COLO829 (cell line): ENCODE measurements at regions not wholly inside any gene's neighbourhood (a gene's known extent, or its start where the extent isn't known, plus 50 kb on each side); places are given as distances from the start of the nearest gene placed in this dataset.

ENCODE experiments used
- DNase-seq: peaks from one replicate; pipeline ENCODE4 v3.0.0; 2012; ENCODE audit warnings: low spot score

DNA sequence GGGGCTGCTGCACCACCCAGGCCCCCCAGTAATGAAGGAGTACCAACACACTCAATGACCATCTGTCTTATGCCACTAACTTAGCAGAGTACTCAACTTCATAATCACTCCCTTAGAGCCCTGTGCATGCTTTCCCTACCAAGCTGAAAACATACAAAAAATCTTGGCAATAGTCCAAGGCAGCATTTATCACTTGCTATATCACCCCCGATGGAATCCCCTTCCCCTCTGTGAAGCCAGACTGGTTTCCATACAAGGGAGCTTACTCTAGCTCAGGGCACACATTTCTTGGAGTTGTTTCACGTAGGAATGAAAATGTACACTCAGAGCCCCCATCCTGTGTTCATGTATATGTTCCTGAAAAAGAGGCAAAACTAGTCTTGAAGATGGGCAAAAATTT, 301.3 kb upstream of the TENM4 start:
- DNase-seq: no peak

DNA sequence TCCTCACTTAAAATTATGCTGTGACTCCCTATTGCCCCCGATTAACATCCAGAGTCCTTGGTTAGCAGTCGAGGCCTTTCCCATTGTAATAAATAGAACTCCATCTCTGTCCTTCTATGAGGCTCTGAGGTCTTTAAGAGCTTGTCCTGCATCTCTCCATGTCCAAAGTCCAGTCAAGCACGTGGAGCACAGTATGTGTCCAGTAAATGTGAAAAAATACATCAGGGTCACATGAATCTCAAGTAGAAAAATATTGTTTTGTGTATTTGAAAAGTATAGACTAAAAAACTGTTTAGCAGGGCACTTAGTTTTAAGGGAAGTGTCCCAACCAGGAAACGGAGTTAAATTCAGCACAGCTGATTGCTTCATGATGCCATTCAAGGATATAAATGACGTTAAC, 298.8 kb upstream of the TENM4 start:
- DNase-seq: no peak

DNA sequence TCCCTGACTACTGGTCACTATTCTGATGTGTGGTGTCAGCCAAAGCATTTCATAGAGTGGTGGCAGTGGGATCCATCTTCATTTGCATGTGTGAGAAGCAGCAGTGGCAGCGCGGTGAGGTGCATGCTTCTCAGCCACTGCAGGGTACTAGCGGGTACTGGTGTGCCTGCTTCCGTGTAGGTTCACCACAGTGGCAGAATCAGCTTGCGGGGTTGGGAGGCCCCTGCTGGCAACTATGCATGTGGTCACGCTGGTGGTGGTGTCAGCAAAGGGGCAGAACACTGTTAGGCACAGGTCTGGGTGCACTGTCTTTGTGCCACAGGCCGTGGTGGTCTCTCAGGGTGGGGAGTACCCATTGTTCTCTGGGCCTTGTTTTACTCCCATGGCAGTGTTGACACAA, 286.4 kb upstream of the TENM4 start:
- DNase-seq: no peak

DNA sequence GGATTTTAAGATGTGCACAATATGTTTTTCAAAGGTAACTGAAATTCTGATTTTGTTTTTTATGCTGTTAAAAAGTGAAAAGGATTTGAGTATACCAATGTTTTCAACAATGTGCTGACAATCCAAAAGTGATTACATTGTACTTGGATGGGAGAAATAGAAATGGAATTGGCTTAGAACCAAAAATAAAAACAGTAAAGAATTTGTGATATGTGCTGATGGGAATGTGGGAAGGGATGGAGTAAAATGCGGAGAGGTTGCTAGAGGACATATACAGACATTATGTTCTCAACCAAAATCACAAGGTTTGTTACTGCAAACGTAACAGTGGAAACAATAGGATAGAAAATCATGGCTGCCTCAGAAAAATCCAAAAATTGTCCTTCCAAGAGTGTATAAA, 279.3 kb upstream of the TENM4 start:
- no peak for DNase-seq

DNA sequence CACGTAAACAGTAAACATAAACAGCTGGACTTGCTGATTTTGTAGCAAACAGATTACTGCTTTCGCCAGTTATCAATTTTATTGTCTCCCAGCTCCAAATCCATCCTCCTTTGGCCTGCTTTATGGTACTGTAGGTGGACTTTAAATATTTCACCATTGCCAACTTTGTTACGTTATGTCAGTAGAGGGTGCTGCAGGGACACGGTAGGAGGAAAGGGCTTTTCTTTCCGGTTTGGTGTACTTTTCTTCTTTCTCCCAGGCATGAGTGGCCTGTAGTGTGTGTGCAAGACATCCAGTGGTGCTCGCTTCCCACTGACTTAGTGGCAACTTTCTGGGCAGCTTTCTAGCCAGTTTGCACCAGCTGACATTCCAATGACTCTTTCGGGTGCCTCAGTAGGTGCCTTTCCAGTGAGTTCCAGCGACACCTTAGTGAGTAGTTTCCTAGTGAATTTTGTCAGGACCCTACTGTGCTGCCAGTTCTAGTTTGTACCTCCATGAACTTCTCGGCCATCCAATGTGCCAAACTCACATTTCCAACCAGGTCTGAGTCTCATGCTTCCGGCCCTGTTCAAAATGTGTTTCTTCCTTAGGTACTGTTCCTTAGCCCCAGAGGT, 267.6 kb upstream of the TENM4 start:
- peak; percentile 34 for DNase-seq

DNA sequence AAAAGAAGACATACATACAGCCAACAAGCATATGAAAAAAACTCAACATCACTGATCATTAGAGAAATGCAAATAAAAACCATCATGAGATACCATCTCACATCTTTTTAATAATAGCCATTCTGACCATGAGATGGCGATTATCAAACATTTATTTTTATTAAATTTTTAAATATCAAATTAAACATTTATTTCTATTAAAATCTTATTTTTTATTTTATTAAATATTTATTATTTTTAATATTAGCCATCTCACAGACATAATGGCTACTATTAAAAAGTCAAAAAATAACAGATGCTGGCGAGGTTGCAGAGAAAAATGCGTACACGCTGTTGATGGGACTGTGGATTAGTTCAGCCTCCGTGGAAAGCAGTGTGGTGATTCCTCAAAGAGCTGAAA, 264.8 kb upstream of the TENM4 start:
- DNase-seq: no peak

DNA sequence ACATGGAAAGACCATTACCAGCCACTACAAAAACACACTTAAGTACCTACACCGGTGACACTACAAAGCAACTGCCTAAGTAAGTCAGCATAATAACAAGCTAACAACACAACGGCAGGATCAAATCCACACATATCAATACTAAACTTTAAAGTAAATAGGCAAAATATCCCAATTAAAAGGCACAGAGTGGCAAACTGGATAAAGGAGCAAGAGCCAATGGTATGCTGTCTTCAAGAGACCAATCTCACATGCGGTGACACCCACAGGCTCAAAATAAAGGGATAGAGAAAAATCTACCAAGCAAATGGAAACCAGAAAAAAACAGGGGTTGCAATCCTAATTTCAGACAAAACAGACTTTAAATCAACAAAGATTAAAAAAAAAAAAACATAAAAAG, 261.5 kb upstream of the TENM4 start:
- DNase-seq: no peak

DNA sequence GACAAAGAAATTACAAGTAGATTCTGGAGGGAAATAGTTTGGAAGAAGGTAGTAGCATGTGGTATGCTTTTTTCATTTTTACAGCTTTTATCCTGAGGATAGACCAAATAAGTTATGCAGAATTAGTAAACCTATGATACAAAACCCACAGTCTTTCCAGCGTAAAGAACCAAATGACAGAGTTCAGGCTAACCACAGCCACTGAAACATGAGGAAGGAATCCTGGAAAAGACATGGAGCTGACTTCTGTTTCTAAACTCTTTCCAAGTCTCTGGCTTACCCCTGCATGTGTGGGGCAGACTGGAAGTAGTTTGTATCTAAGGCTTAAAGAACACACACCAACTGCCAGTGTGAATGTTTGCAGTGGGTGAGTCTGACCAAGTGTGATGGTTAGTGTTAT, 258.4 kb upstream of the TENM4 start:
- no peak for DNase-seq

DNA sequence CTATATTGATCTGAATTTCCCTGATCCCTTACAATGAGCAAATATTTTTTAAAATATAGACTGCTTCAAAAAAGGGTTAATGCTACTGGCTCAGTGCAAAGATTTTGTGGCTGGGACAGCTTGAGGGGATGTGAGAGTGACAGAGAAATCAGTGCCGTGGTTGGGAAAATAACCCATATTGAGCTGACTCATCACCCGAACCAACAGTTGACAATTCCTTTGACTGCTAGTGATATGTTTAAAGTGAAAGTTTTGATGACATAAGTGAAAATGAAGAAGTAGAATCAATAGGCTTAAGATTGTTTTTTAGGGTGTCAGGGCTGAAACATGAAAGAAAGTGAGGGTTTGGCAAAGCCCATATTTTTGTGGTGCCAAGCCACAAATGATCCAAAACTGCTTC, 257.1 kb upstream of the TENM4 start:
- no peak for DNase-seq

DNA sequence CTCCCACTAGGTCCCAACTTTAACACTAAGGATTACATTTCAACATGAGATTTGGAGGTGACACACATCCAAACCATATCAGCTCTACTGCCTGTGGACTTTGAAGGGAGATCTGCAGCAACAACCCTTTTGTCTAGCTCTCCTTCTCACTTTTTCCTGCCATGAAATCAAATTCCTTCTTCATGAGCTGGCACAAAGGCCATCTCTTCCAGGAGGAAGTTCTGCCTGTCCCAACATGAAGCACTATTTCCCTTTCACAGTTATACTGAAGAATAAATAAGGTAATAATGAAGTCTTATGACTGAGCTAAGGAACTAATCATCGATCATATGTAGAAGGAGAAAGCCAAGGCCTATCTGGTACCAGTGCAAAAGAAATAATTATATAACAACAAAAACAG, 253.5 kb upstream of the TENM4 start:
- DNase-seq: no peak

DNA sequence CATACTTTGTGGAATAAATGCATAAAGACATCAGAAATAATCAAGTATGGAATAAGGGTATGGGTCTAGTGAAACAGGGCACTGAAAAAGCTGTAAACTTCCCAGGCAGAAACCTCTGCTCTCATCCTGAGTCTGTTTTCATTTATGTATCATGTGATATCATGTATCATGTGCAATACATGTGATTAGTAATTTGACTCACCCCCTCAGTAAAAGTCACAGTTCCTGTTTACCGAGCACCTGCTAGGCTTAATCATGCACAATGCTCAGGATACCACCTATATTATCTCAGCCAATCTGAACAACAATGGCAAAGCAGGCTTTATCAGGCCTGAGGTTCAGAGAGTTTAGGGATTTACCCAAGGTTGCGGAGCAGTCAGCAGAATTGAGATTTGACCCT, 250.6 kb upstream of the TENM4 start:
- no peak for DNase-seq

DNA sequence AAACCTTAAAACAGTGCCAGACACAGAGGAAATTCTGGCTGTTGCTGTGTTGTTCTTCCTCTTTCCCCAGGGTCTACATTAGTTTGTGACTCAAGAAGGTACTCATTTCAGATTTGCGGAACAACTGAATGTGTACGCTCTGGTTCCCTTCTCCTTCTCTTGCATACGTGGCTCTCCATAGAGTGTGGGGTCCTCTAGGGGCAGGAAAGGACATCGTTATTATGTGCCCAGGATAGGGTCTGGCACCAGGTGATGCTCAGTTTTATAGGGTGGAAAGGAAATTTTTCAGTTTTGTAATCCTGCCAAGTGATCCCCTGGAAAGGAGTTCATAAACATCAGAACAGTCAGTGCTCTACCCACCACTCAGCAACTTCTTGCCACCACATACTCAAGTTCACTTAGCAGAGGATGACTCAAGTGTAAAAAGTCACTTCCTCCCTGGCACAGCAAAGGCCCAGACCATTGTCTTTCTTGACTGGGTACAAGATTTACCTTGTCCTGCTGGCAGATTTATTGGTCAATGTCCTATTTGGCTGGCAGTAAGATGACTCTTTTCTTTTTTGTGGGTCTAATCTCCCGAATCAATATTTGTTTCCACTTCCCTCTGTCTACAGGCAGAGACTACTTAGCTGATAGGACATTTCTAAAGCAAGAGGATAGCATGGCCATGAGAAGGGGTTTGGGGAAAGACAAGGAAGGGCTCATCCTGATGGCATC, 246.0 kb upstream of the TENM4 start:
- no peak for DNase-seq

DNA sequence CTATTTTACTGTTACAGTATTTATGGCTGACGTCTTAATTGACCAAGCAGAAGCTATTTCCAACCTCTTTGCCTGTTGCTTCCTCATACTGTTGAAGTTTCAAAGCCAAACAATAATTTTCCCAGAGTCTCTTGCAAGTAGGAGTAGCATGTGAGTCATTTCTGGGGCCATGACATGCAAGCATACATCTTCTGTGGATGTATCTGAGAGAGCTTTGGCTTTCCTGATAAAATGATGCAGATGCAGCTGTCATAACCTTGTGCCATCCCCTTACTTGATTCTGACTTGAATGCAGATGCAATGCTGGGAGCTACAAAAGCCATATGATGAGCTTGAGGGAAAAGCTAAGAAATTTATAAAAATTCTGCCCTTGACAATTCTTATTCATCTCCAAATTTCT, 243.1 kb upstream of the TENM4 start:
- no peak for DNase-seq

DNA sequence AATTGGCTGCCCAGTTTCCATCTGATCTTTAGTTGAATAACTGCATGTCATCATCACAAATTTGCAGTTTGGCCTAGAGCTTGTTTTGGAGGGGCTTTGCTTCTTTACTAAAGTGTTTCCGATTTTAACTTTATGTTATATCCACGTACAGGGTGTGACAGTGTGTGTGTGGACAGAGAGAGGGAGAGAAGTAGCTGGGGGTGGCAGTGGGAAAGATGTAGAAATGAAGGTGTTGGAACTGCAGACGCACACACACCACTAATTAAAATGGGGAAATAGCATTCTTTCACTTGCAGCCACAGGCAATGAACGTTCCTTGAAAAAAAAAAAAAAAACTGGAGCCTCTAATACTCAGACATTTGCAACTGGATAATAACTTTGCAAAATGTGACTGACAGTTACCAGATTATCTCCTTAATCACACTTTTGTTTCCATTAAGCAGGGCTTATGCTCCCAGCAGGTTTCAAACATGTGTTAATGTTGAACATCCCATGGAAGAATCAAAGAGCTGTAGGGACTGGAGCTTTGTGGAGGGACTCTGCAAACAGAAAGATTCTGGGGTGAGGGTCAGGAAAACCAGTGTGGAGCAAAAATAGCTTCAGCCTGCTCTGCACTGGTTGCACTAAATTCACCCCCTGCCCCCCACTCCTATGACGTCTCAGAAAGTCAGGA, 238.1 kb upstream of the TENM4 start:
- no peak for DNase-seq

DNA sequence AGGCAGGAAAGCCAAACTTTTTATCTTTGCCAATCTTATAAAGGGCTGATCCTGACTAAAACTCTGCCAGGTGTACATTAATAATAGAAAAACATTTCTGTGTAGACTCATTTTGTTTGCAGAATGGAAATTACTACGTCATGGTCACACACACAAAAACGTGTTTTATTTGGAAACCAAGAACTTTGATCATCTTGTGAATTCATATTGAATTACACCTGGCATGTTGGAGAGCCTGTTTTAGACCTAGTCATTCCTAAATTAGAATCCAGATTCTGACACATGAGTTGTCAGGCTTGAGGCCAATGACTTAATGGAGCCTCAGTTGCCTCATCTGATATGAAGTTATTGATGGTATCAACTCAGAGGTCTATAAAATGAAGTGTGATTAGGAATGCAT, 235.6 kb upstream of the TENM4 start:
- DNase-seq: no peak

DNA sequence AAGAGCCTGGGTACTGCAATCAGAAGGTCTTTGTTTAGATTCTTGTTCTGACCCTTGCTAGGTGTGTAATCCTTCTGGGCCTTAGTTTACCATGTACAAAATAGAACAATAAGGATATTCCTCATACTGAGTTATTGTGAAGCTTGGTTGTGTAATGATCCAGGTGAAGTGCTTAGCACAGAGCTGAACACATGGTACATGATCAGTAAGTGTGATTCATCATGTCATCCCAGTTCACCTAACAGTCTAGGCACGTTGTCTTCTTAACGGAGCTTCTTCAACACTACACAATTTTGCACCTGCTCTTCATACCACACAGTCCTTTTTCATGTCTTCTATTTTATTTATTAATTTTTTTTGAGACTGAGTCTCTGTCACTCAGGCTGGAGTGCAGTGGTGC, 234.3 kb upstream of the TENM4 start:
- no peak for DNase-seq

DNA sequence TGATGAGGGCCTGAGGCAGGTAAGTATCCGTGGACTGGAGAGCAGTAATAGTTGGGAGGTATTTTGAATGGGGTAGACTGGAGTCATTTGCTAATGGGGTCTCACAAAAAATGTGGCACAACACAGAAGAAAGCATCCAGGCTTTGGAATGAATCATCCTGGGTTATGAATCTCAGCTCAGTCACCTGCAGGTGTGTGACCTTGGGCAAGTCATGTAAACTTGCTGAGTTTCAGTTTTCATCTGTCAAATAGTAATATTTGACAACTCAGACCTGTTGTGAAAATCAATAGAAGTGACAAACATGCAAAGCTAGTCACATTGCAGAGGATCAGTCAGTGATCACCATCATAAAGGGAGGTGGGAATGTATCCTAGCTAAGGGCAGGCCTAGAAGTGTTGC, 232.0 kb upstream of the TENM4 start:
- DNase-seq: no peak

DNA sequence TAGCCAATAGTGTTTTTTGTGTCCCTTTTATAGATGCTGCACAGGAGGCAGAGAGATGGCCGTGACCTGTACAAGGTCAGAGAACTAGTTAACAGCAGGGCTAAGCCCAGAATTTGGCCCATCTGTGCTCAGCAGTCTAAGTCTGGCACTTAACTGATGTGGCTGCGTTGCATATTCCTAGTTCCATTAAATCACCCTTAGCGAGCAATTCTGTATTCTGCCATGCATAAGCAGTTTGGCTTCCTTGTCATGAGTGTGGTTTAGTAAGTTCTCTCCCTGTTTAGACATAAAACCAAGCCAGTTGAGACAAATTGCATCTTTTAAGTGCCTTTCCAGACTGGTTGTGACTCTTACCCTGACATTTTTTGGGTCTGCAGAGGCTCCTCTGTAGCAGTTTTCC, 230.6 kb upstream of the TENM4 start:
- DNase-seq: no peak

DNA sequence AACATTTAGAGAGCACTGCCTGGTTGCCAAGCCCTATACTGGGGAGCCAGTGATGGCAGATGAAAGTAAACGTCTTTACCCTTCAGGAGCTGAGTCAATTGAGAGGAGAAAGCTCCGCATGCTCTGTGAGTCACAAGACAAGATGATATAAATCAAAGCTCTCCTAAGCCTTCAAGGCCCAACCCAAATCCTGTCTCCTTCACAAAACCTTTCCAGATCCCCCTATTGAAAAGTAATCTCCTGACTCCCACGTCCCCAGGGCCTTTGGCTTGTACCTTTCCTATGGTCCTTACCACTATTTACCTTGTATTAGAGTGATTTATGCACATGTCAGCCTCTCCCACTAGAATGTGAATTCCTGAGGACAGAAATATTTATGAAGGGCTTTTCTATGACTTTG, 230.1 kb upstream of the TENM4 start:
- DNase-seq: no peak

DNA sequence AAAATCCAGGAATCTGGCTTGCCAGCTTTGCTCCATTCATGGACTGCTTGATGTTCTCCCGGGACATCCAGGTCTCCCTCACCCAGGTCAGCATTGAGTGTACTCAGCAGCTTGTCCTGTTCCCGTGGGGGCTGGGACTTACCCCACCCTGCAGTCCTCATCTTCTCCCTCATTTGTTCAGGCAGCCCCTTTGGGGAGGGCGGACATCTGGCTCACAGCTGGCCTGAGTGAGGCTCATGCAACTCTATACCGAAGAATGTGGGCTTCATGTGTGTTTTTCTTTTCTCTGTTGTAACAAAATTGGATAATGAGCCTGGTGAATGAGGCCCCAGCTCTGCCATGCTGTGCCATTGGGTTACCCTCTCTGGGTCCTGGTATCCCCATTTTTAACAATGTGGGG, 227.7 kb upstream of the TENM4 start:
- DNase-seq: no peak

DNA sequence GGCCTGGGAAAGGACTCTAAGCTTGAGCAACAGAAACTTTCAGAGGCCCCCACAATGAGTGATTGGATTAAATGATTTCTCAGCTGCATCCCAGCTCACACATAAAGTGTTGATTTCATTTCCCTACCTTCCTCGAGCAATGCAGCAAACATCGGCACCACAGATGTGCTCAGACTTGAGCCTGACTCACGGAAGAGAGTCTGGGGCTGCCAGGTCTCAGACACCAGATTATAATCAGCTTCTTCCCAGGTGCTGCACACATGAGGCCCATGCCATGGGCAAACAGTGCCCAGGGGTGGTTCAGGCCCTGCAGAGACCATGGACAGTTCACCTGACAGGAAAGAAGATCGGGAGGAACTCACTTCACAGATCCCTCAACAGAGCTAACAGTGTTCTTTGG, 226.6 kb upstream of the TENM4 start:
- no peak for DNase-seq

DNA sequence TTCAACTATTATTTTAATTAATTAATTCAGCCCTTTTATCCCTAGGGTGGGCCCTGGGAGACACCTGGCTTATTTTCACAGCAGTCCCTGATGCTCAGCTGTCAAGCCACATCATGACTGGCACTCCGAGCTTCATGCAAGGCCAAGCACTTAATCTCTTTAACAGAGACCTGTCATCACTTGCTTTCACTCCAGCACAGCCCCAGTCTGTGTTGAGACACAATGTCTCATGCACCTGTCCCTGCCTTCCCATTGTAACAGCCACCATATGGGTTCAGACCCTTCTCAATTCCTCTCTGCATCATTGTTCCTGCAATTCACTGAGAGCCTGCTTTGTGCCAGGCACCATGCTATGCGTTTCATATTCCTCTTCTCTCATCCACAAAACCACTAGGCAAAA, 222.2 kb upstream of the TENM4 start:
- DNase-seq: no peak

DNA sequence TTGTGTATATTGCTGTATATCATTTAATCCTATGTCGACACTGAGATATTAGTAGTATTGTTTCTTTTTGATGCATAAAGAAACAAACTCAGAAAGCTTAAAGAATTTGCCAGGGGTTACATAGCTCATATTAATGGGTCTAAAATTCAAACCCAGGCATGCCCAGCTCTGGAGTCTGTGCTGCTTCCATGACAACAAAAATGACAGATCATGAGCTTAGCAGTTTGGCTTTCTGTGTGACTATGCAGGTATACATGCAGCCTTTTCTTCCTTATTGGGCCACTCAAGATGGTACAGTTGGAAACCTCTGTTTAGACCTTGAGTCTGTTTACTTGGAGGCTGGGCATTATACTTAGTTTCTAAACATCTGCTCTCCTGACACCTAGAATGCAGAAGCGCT, 220.5 kb upstream of the TENM4 start:
- DNase-seq: no peak
